Smooth muscle cell (in vitro differentiated cells): ENCODE measurements at regions not wholly inside any gene's neighbourhood (a gene's known extent, or its start where the extent isn't known, plus 50 kb on each side); places are given as distances from the start of the nearest gene placed in this dataset.

Experiments used
- DNase-seq: peaks from one replicate; lab custom pipeline; 2025; ENCODE audit not compliant: unreplicated experiment; lab: John Stamatoyannopoulos, UW
- H2AFZ ChIP-seq: fragments of 200-600 bp; sonication (generic); 2 replicates; pipeline ENCODE4 v1.6.0; 2016; ENCODE audit warnings: antibody characterized with exemption, low read depth, mild to moderate bottlenecking
- H3F3A ChIP-seq: fragments of 200-600 bp; sonication (generic); 2 replicates; pipeline ENCODE4 v1.6.0; 2017; ENCODE audit warnings: antibody characterized with exemption, low read depth
- H3K27ac ChIP-seq: fragments of 200-600 bp; sonication (generic); 2 replicates; pipeline ENCODE4 v1.5.1; 2016; ENCODE audit warnings: low read depth, mild to moderate bottlenecking
- H3K27me3 ChIP-seq: fragments of 200-600 bp; sonication (generic); 2 replicates; pipeline ENCODE4 v1.6.1; 2016; ENCODE audit warnings: low read depth, mild to moderate bottlenecking
- H3K36me3 ChIP-seq: fragments of 200-600 bp; sonication (generic); 2 replicates; pipeline ENCODE4 v1.5.1; 2016; ENCODE audit warnings: low read depth
- H3K4me1 ChIP-seq: fragments of 200-600 bp; sonication (generic); 2 replicates; pipeline ENCODE4 v1.5.1; 2016; ENCODE audit warnings: low read depth
- H3K4me2 ChIP-seq: fragments of 200-600 bp; sonication (generic); 2 replicates; pipeline ENCODE4 v1.6.0; 2016; ENCODE audit warnings: mild to moderate bottlenecking
- H3K4me3 ChIP-seq: fragments of 200-600 bp; sonication (generic); 2 replicates; pipeline ENCODE4 v1.5.1; 2016; ENCODE audit warnings: mild to moderate bottlenecking
- H3K79me2 ChIP-seq: fragments of 200-600 bp; sonication (generic); 2 replicates; pipeline ENCODE4 v1.6.0; 2016; ENCODE audit warnings: low read depth, mild to moderate bottlenecking
- H3K9ac ChIP-seq: fragments of 200-600 bp; sonication (generic); 2 replicates; pipeline ENCODE4 v1.6.0; 2016; ENCODE audit warnings: low read depth
- H3K9me3 ChIP-seq: fragments of 200-600 bp; sonication (generic); replicated peaks from 2 replicates; pipeline ENCODE4 v1.5.1; 2016; ENCODE audit warnings: low read depth
- H4K20me1 ChIP-seq: fragments of 200-600 bp; sonication (generic); 2 replicates; pipeline ENCODE4 v1.6.0; 2016; ENCODE audit warnings: low read depth
- CTCF ChIP-seq: fragments of 200-600 bp; sonication (generic); IDR thresholded peaks from 2 replicates; pipeline ENCODE4 v1.5.1; 2017; ENCODE audit warnings: borderline replicate concordance, mild to moderate bottlenecking, antibody characterized with exemption; ENCODE audit not compliant: insufficient read depth, poor library complexity, severe bottlenecking
- WGBS: methylation state at CpG from one replicate; pipeline ENCODE4 v1.1.7; 2016; ENCODE audit warnings: low lambda C conversion rate; 5-methylcytosine and 5-hydroxymethylcytosine counted together

- Histone ChIP-seq H3K27ac (peak overlapping the region; percentile 57), H4K20me1 (no peaks in the 10 kb centered on the region), H2AFZ (peak overlapping the region; percentile 65), H3K27me3 (no peaks in the 10 kb centered on the region), H3F3A (no peaks in the 10 kb centered on the region), H3K4me2 (peak overlapping the region; percentile 55), H3K4me1 (peaks cover 39% of the 10 kb centered on the region), H3K9me3 (no peaks in the 10 kb centered on the region), H3K4me3 (no peak overlapping the region), H3K9ac (no peak overlapping the region), H3K36me3 (no peaks in the 10 kb centered on the region), H3K79me2 (no peaks in the 10 kb centered on the region)
- DNase-seq = no peak
- TF ChIP-seq CTCF = no peak
- WGBS = 86% methylated on average over 7 of the region's 7 CpGs
These were observed 134.2 kb upstream of the LRFN2 start for GRCh38 chr6:40721271-40721952.

GRCh38 chr6:40720375-40720748 is 133.2 kb upstream of the LRFN2 start:
- Histone ChIP-seq H3K36me3 (no peaks in the 10 kb centered on the region), H3K79me2 (no peaks in the 10 kb centered on the region), H3F3A (no peaks in the 10 kb centered on the region), H4K20me1 (no peaks in the 10 kb centered on the region), H3K9me3 (no peaks in the 10 kb centered on the region), H3K27ac (peak overlapping the region; percentile 70), H2AFZ (peak overlapping the region; percentile 94), H3K4me1 (peaks cover 39% of the 10 kb centered on the region), H3K27me3 (no peaks in the 10 kb centered on the region), H3K4me3 (no peak overlapping the region), H3K4me2 (peak overlapping the region; percentile 77), H3K9ac (no peak overlapping the region)
- DNase-seq = no peak
- TF ChIP-seq CTCF = no peak
- no CpG with 5 or more reads among the region's 2 CpGs for WGBS

GRCh38 chr6:40719671-40720374 is 132.7 kb upstream of the LRFN2 start:
- Histone ChIP-seq H3K9me3 (no peaks in the 10 kb centered on the region), H3K36me3 (no peaks in the 10 kb centered on the region), H3K4me1 (peaks cover 39% of the 10 kb centered on the region), H2AFZ (peak overlapping the region; percentile 94), H3K4me3 (peak overlapping the region; percentile 4), H3K27ac (peak overlapping the region; percentile 70), H3K4me2 (peak overlapping the region; percentile 77), H4K20me1 (no peaks in the 10 kb centered on the region), H3K27me3 (no peaks in the 10 kb centered on the region), H3K9ac (no peak overlapping the region), H3K79me2 (no peaks in the 10 kb centered on the region), H3F3A (no peaks in the 10 kb centered on the region)
- 32% methylated on average over 7 of the region's 7 CpGs for WGBS
- no peak for TF ChIP-seq CTCF
- no peak for DNase-seq
